ENCODE measurements at regions not wholly inside any gene's neighbourhood (a gene's known extent, or its start where the extent isn't known, plus 50 kb on each side); places are given as distances from the start of the nearest gene placed in this dataset.

- TF ChIP-seq, protein P1, sequence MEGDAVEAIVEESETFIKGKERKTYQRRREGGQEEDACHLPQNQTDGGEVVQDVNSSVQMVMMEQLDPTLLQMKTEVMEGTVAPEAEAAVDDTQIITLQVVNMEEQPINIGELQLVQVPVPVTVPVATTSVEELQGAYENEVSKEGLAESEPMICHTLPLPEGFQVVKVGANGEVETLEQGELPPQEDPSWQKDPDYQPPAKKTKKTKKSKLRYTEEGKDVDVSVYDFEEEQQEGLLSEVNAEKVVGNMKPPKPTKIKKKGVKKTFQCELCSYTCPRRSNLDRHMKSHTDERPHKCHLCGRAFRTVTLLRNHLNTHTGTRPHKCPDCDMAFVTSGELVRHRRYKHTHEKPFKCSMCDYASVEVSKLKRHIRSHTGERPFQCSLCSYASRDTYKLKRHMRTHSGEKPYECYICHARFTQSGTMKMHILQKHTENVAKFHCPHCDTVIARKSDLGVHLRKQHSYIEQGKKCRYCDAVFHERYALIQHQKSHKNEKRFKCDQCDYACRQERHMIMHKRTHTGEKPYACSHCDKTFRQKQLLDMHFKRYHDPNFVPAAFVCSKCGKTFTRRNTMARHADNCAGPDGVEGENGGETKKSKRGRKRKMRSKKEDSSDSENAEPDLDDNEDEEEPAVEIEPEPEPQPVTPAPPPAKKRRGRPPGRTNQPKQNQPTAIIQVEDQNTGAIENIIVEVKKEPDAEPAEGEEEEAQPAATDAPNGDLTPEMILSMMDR (conservative IDR thresholded peaks at IDR 0.05; ENCODE audit: control insufficient read depth, insufficient read depth, low read depth, low read length), result no peak
- no peak overlapping the region for H3K4me3 ChIP-seq (ENCODE audit: control insufficient read depth, low read depth, low read length)
- DNase-seq (ENCODE audit: low read depth), result no peak
Measured at GRCh38 chr9:109923806-109924205, 143.8 kb downstream of the PALM2AKAP2 start.

DNA sequence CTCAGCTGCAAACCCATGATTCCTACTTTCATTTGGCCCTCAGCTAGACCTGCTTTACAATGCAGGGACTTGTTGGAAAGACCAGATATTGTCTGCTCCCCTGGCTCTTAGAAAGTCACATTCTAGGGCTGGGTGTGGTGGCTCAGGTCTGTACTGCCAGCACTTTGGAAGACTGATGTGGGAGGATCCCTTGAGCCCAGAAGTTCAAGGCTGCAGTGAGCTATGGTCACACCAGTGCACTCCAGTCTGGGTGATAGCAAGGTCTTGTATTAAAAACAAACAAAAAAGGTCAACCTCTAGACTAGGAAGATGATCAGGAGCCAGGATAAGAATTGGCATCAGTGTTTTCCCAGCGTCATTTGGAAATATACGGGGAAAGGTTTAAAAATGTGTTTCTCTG, 145.8 kb downstream of the PALM2AKAP2 start:
- TF ChIP-seq, protein P1 (conservative IDR thresholded peaks at IDR 0.05; ENCODE audit: control insufficient read depth, insufficient read depth, low read depth, low read length), result no peak
- H3K4me3 ChIP-seq (ENCODE audit: control insufficient read depth, low read depth, low read length), result no peak overlapping the region
- no peak for DNase-seq (ENCODE audit: low read depth)

DNA sequence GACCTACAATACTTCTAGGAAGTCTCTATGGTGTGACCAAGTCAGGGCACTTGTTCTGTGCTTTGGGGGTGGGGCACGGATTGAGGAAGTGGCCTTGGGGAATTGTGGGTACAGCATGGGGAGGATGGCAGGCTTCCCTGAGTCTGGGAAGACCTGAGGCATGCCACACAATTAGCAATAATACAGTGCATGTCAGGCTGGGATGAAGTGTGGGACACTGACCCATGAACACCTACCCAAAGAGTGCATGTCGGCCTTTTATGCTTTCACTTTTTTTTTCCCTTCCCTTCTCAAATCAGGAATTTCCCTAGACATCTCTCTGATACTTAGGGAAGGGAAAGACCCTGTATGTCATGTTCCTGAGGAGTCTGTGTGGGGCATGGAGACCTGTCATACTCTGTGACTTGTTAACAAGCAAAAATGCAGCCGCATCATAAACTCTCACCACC, 146.4 kb downstream of the PALM2AKAP2 start:
- TF ChIP-seq, protein P1 (conservative IDR thresholded peaks at IDR 0.05; ENCODE audit: control insufficient read depth, insufficient read depth, low read depth, low read length), result no peak
- no peak for DNase-seq (ENCODE audit: low read depth)
- H3K4me3 ChIP-seq (ENCODE audit: control insufficient read depth, low read depth, low read length), result no peak overlapping the region

- no peak overlapping the region for H3K4me3 ChIP-seq (ENCODE audit: control insufficient read depth, low read depth, low read length)
- DNase-seq (ENCODE audit: low read depth), result no peak
- TF ChIP-seq, protein P1 (conservative IDR thresholded peaks at IDR 0.05; ENCODE audit: control insufficient read depth, insufficient read depth, low read depth, low read length), result no peak
Measured at GRCh38 chr9:109931623-109932022, 151.6 kb downstream of the PALM2AKAP2 start.

- no peak for DNase-seq (ENCODE audit: low read depth)
Measured at GRCh38 chr9:109934136-109934856, 154.3 kb downstream of the PALM2AKAP2 start.

DNA sequence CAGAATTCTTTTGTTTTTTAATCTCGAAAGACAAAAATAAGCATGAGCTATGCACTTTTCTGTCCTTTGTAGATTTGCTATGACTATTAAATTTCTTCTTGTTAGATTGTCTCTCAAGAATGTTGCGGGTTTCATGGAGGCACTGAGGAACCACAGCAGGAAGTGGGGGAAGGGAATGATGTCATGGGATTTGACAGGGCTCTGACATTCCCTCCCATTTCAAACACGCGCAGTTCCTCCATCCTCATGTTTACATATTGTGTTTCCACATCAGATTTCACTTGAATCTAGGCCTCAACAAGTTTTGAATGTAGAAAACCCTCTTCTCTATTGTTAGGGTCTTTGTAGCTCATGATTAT, 154.8 kb downstream of the PALM2AKAP2 start:
- TF ChIP-seq, protein P1 (conservative IDR thresholded peaks at IDR 0.05; ENCODE audit: control insufficient read depth, insufficient read depth, low read depth, low read length), result no peak
- no peak overlapping the region for H3K4me3 ChIP-seq (ENCODE audit: control insufficient read depth, low read depth, low read length)
- DNase-seq (ENCODE audit: low read depth), result no peak

More at GRCh38 chr9:109934136-109934856, 154.3 kb downstream of the PALM2AKAP2 start:
- TF ChIP-seq, protein P1 (conservative IDR thresholded peaks at IDR 0.05; ENCODE audit: control insufficient read depth, insufficient read depth, low read depth, low read length), result no peak
- no peak overlapping the region for H3K4me3 ChIP-seq (ENCODE audit: control insufficient read depth, low read depth, low read length)
